Esophagus muscularis mucosa (tissue), 4 donors: ENCODE measurements at regions not wholly inside any gene's neighbourhood (a gene's known extent, or its start where the extent isn't known, plus 50 kb on each side); places are given as distances from the start of the nearest gene placed in this dataset.

ENCODE experiments used
- EP300 ChIP-seq: sonication (generic); formaldehyde crosslinking; IDR thresholded peaks from one replicate; pipeline ENCODE4 v1.6.1; 2017; ENCODE audit warnings: antibody characterized with exemption
- POLR2A ChIP-seq: fragments of 450-650 bp; IDR thresholded peaks from one replicate; pipeline ENCODE4 v1.6.1; 2017; ENCODE audit warnings: antibody characterized with exemption, moderate library complexity, mild to moderate bottlenecking, low read depth
- POLR2AphosphoS5 ChIP-seq, 2 donors: sonication (generic); formaldehyde crosslinking; IDR thresholded peaks; one replicate each; pipeline ENCODE4 v1.6.1; 2017; ENCODE audit warnings: antibody characterized with exemption in 2 of 2
- TF ChIP-seq, protein P1 (sequence below), 3 experiments: fragments of 200-600 bp in 2 of 3; fragments of 450-650 bp in 1 of 3; sonication (generic) in 2 of 3; IDR thresholded peaks; one replicate each; pipeline ENCODE4 v1.5.1; 2017 to 2019; ENCODE audit warnings: antibody characterized with exemption in 3 of 3, mild to moderate bottlenecking in 2 of 3, moderate library complexity in 1 of 3

GRCh38 chr1:229098903-229099578 is 171.9 kb upstream of the RAB4A start:
- TF ChIP-seq POLR2A (no peak), POLR2AphosphoS5 (IDR thresholded peaks at IDR 0.05) (no peak), EP300 (no peak)
- TF ChIP-seq, protein P1, sequence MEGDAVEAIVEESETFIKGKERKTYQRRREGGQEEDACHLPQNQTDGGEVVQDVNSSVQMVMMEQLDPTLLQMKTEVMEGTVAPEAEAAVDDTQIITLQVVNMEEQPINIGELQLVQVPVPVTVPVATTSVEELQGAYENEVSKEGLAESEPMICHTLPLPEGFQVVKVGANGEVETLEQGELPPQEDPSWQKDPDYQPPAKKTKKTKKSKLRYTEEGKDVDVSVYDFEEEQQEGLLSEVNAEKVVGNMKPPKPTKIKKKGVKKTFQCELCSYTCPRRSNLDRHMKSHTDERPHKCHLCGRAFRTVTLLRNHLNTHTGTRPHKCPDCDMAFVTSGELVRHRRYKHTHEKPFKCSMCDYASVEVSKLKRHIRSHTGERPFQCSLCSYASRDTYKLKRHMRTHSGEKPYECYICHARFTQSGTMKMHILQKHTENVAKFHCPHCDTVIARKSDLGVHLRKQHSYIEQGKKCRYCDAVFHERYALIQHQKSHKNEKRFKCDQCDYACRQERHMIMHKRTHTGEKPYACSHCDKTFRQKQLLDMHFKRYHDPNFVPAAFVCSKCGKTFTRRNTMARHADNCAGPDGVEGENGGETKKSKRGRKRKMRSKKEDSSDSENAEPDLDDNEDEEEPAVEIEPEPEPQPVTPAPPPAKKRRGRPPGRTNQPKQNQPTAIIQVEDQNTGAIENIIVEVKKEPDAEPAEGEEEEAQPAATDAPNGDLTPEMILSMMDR (IDR thresholded peaks at IDR 0.05): no peak
